Lower leg skin (tissue), 4 donors: ENCODE measurements at regions not wholly inside any gene's neighbourhood (a gene's known extent, or its start where the extent isn't known, plus 50 kb on each side); places are given as distances from the start of the nearest gene placed in this dataset.

Experiments
- DNase-seq, 2 donors: peaks; one replicate each; pipeline ENCODE4 v3.0.0-alpha.2; 2019; ENCODE audit warnings: low spot score in 2 of 2
- H3K4me3 ChIP-seq: fragments of 200-600 bp; sonication (generic); 2 replicates; pipeline ENCODE4 v1.5.1; 2017; ENCODE audit warnings: mild to moderate bottlenecking, low read depth; ENCODE audit not compliant: poor library complexity, severe bottlenecking
- POLR2A ChIP-seq, 2 donors: fragments of 450-650 bp; IDR thresholded peaks; one replicate each; pipeline ENCODE4 v1.6.1; 2016 to 2017; ENCODE audit warnings: antibody characterized with exemption in 2 of 2, mild to moderate bottlenecking in 1 of 2, moderate library complexity in 1 of 2
- WGBS, 2 donors: methylation state at CpG; one replicate each; pipeline ENCODE4 v1.1.5; 2018; 5-methylcytosine and 5-hydroxymethylcytosine counted together
- intact Hi-C: fragments of 100-400 bp; cut with DNase I; formaldehyde crosslinking; loops from one replicate; pipeline ENCODE4 v1.15.0; 2023; ENCODE audit warnings: low total_unique reads
- TF ChIP-seq, protein P1 (sequence below), 3 donors: fragments of 450-650 bp; IDR thresholded peaks; one replicate each; pipeline ENCODE4 v1.5.1; 2016; ENCODE audit warnings: antibody characterized with exemption in 3 of 3, mild to moderate bottlenecking in 3 of 3, moderate library complexity in 2 of 3

DNA sequence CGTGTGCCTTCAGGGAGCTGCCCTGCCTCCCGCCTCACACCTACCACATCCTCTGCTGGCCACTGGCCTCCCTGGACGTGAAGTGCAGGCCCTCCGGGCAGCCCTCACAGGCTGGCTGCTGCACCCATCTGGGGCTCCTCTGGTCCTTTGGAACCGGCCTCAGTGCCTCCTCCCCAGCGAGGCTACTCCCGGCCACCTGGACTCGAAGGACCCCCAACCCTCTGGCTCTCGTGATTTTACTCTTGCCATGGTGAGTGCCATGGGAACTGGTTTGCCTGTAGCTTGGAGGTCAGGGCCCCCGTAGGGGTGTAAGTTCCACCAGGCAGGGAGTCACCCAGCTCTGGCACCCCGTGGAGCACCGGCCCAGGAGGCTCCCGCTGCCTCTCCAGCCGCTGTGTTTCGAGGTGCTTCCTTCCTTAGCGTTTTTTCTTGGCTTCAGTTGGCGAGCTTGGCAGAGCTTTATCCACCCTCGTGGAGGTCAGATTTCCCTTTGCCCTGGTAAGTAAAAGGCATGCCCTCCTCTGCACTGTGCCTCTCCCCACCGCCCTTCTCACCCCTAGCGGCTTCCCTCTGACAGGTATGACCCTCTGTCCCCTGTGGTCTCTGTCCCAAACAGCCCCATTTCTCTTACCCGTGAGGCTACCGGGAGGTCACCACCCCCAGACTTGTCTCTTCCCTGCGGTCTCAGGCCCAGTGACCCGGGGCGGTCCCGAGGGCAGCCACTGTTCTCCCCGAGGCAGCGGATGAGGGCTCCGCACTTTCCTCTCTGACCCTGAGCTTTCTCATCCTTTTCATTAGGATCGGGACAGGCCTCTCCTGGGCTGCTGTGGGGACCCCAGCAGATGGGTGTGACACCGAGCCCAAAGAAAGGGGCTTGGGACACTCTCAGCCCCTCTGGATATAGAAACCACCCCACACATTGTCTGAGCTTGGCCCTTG is 203.1 kb upstream of the C14orf180 start:
- WGBS, 2 donors, result 76 to 83% methylated on average over 31 of the region's 31 CpGs

DNA sequence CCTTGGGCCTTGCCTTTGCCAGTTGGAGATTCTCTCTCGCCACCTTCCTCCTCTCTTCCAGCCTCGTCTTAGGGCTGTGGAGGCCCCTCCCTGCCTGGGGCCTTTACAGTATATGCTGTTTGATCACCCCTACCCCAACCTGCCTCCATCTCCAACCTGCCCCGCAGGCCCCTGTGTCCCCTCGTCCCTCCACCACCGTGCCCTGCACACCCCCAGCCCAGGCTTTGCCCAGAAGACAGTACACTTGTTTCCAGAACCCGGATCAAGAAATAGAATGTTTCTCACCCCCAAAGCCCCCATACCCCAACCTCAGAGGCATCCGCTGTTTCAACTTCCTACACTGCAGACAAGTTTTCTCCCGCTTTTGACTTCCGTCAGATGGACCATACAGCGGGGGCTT is 202.3 kb upstream of the C14orf180 start:
- DNase-seq, result no peak
- intact Hi-C loops, result no loop called here
- no peak overlapping the region for H3K4me3 ChIP-seq
- 89 to 92% methylated on average over 10 of the region's 10 CpGs for WGBS, 2 donors
- TF ChIP-seq, protein P1, sequence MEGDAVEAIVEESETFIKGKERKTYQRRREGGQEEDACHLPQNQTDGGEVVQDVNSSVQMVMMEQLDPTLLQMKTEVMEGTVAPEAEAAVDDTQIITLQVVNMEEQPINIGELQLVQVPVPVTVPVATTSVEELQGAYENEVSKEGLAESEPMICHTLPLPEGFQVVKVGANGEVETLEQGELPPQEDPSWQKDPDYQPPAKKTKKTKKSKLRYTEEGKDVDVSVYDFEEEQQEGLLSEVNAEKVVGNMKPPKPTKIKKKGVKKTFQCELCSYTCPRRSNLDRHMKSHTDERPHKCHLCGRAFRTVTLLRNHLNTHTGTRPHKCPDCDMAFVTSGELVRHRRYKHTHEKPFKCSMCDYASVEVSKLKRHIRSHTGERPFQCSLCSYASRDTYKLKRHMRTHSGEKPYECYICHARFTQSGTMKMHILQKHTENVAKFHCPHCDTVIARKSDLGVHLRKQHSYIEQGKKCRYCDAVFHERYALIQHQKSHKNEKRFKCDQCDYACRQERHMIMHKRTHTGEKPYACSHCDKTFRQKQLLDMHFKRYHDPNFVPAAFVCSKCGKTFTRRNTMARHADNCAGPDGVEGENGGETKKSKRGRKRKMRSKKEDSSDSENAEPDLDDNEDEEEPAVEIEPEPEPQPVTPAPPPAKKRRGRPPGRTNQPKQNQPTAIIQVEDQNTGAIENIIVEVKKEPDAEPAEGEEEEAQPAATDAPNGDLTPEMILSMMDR (IDR thresholded peaks at IDR 0.05), result no peak
- no peak for TF ChIP-seq POLR2A (IDR thresholded peaks at IDR 0.05)

More for the DNA sequence above, 203.1 kb upstream of the C14orf180 start:
- intact Hi-C loops, result no loop called here
- H3K4me3 ChIP-seq, result no peak overlapping the region
- no peak for TF ChIP-seq POLR2A (IDR thresholded peaks at IDR 0.05)
- TF ChIP-seq, protein P1 (IDR thresholded peaks at IDR 0.05), result no peak
- DNase-seq, result no peak

DNA sequence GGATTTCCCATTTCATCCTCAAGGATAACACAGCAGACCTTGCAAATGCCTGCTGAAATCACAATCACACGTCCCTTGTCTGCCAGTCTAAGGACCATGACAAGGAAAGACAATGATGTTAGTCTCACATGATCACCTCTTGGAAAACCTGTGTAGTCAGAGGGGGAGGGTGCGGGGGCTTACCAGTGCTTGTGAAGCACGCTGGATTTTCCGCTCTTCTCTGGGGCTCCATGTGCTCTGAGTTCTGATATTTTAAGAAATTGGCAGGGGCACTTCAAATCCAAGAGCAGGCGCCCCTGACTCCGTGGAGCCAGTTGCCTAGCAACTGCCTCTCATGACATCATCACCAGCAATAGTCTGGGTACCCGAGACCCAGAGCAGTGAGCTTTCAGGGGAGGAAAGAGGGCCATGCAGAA is 200.9 kb upstream of the C14orf180 start:
- TF ChIP-seq POLR2A (IDR thresholded peaks at IDR 0.05), result no peak
- TF ChIP-seq, protein P1 (IDR thresholded peaks at IDR 0.05), result no peak
- DNase-seq, result no peak
- intact Hi-C loops, result no loop called here
- H3K4me3 ChIP-seq, result no peak overlapping the region
- 61 to 78% methylated on average over 7 of the region's 7 CpGs for WGBS, 2 donors

DNA sequence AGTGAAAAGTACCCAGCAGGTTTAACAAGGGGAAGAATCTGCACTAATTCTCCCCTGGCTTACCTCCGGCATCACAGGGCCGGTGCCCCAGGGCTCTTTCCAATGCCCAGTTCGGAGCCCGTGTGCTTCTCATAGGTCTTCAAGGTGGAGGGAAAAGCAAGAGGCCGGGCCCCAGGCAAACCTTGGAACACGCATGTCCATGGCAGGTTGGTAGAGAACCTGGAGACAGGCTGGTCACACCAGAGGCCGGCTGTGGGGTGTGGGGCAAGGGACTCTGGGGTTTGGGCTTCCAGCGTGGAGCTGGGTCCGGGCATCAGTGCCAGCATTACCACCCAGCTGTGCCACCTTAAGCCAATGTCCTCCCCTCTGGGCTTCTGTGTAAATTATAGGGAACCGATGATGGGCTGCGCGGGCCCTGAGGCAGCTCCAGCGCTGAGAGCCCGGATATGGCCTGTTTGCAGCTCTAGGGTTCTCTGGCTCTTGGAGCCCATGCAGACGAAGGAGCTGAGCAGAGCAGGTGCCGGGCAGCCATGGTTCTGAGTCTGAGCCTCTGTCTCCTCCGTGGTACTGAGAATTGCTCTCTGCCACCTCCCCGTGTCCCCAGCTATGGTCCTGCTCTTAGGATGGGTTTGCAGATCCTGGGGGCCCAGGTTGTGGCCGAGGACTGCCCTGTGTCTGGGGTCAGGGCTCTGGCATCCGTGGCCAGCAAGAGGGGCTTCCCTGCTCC is 197.0 kb upstream of the C14orf180 start:
- intact Hi-C loops, result no loop called here
- no peak for DNase-seq
- no peak overlapping the region for H3K4me3 ChIP-seq
- TF ChIP-seq, protein P1 (IDR thresholded peaks at IDR 0.05), result no peak
- TF ChIP-seq POLR2A (IDR thresholded peaks at IDR 0.05), result no peak
- 90 to 98% methylated on average over 16 to 20 of the region's 20 CpGs for WGBS, 2 donors

DNA sequence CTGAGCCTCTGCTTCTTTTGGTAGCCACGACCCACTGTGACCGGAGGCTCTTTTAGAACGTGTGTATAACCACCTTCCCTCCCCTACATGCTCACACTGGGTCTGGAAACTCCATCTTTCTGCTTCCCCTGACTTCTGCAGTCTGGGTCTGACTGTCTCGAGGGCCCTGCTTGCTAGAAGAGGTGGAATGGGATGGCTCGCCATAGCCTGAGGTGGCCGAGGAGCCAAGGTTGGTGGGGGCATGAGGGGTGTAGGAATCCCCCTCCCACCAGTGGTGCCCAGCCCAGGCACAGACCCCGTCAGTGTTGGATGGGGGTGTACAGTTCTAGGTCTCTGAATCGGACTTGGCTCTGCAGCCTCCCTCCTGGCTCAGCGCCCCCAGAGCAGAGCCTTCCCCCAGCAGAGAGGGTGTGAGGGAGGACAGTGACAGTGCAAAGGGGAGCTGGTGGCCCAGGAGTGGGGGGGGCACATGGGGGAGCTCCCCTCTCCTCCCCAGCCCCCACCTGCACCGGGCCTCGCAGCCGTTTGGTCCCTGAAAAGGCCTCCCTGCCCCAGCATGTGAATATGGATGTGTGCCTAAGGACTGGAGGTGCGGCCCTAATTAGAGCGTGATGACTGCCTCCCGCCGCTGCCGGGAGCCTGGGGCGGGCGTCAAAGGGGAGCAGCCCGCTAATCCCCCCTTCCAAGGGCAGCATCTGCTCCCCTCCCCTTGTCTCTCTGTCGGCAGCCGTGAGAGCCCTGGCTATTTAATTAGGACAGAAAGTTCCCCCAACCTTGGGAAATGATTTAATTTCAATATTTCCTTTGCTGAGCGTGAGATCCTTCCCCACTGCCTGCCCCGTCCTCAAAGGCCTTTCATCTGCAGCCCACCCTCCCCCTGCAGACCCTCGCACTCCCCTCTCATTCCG is 196.2 kb upstream of the C14orf180 start:
- intact Hi-C loops, result no loop called here
- 24 to 27% methylated on average over 24 to 26 of the region's 26 CpGs for WGBS, 2 donors
- H3K4me3 ChIP-seq, result no peak overlapping the region
- no peak for DNase-seq
- TF ChIP-seq, protein P1 (IDR thresholded peaks at IDR 0.05), result no peak
- no peak for TF ChIP-seq POLR2A (IDR thresholded peaks at IDR 0.05)
